ENCODE measurements at regions not wholly inside any gene's neighbourhood (a gene's known extent, or its start where the extent isn't known, plus 50 kb on each side); places are given as distances from the start of the nearest gene placed in this dataset.
"Not testable (repeated sequence)": the region's sequence is repeated elsewhere in the genome, so short reads cannot be mapped to it uniquely, and the experiment has no call there.

DNA sequence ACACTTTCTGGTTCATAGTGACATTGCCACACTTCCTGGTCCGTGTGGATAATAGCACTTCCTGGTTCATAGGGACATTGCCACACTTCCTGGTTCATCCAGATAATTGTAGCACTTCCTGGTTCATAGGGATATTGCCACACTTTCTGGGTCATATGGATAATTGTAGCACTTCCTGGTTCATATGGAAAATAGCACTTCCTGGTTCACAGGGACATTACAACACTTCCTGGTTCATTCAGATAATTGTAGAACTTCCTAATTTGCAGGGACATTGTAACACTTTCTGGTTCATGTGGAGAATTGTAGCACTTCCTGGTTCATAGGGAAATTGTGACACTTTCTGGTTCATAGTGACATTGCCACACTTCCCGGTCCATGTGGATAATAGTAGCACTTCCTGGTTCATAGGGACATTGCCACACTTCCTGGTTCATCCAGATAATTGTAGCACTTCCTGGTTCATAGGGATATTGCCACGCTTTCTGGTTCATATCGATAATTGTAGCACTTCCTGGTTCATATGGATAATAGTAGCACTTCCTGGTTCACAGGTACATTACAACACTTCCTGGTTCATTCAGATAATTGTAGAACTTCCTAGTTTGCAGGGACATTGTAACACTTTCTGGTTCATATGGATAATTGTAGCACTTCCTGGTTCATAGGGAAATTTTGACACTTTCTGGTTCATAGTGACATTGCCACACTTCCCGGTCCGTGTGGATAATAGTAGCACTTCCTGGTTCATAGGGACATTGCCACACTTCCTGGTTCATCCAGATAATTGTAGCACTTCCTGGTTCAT, 60.0 kb upstream of the CD99 start:
- peaks cover 37 to 41% (median 40%) of the 10 kb centered on the region in 3 donors for H3K9me3 Mint-ChIP-seq
- DNase-seq: peak in 29 of 35 experiments; percentile 14 to 78 (median 45)
- H3K27ac ChIP-seq (ENCODE audit: low read length): peak overlapping the region; percentile 86
- peaks cover 62% of the 10 kb centered on the region for H3K36me3 Mint-ChIP-seq
- H3K27me3 Mint-ChIP-seq; ATAC-seq (replicated peaks in 1 of 4); H3K4me1 ChIP-seq (ENCODE audit: control insufficient read depth in 1 of 2, extremely low read depth in 1 of 2, insufficient read depth in 2 of 2, low read length in 2 of 2); POLR2A ChIA-PET; CTCF ChIA-PET; H3K27me3 ChIP-seq (replicated peaks in 1 of 2; ENCODE audit: control insufficient read depth in 2 of 2, extremely low read depth in 1 of 2, insufficient read depth in 2 of 2, low read length in 1 of 2): not testable (repeated sequence)
- peaks cover 0 to 16% of the 10 kb centered on the region in 2 donors for H3K36me3 ChIP-seq (ENCODE audit: control insufficient read depth in 2 of 2, extremely low read depth in 1 of 2, insufficient read depth in 1 of 2, low read length in 1 of 2)
- peak overlapping the region; percentile 98 to 99 for H3K27ac Mint-ChIP-seq
- peak overlapping the region in 1 of 2 donors; percentile 4 for H3K4me3 ChIP-seq (ENCODE audit: control insufficient read depth in 1 of 2, extremely low read depth in 1 of 2, low read length in 1 of 2)
- peak overlapping the region; percentile 69 to 75 (median 69) for H3K4me3 Mint-ChIP-seq
- no CpG with 5 or more reads among the region's 6 CpGs for WGBS (ENCODE audit: insufficient coverage)
- peaks cover 12% of the 10 kb centered on the region for H3K9me3 ChIP-seq
- H3K4me1 Mint-ChIP-seq: peaks cover 38 to 48% (median 47%) of the 10 kb centered on the region in 3 donors

DNA sequence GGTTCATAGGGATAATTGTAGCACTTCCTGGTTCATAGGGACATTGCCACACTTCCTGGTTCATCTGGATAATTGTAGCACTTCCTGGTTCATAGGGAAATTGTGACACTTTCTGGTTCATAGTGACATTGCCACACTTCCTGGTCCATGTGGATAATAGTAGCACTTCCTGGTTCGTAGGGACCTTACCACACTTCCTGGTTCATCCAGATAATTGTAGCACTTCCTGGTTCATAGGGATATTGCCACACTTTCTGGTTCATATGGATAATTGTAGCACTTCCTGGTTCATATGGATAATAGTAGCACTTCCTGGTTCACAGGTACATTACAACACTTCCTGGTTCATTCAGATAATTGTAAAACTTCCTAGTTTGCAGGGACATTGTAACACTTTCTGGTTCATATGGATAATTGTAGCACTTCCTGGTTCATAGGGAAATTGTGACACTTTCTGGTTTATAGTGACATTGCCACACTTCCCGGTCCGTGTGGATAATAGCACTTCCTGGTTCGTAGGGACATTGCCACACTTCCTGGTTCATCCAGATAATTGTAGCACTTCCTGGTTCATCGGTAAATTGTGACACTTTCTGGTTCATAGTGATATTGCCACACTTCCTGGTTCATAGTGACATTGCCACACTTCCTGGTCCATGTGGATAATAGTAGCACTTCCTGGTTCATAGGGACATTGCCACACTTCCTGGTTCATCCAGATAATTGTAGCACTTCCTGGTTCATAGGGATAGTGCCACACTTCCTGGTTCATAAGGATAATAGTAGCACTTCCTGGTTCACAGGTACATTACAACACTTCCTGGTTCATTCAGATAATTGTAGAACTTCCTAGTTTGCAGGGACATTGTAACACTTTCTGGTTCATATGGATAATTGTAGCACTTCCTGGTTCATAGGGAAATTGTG, 60.8 kb upstream of the CD99 start:
- peaks cover 66% of the 10 kb centered on the region for H3K36me3 Mint-ChIP-seq
- peak overlapping the region in 1 of 2 donors; percentile 16 for H3K4me3 ChIP-seq (ENCODE audit: control insufficient read depth in 1 of 2, extremely low read depth in 1 of 2, low read length in 1 of 2)
- POLR2A ChIA-PET: not testable (repeated sequence)

DNA sequence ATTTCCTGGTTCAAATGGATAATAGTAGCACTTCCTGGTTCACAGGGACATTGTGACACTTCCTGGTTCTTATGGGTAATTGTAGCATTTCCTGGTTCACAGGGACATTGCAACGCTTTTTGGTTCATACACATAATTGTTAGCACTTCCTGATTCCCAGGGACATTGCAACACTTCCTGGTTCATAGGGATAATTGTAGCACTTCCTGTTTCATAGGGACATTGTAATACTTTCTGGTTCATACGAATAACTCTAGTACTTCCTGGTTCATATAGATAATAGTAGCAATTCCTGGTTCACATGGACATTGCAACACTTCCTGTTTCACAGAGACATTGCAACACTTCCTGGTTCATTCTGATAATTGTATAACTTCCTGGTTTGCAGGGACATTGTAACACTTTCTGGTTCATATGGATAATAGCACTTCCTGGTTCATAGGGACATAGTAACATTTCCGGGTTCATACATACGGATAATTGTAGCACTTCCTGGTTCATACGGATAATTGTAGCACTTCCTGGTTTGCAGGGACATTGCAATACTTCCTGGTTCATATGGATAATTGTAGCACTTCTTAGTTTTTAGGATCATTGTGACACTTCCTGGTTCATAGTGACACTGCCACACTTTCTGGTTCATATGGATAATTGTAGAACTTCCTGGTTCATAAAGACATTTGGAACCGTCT, 61.6 kb upstream of the CD99 start:
- 79% methylated on average over 5 of the region's 6 CpGs for WGBS (ENCODE audit: insufficient coverage)

More for the DNA sequence above, 60.8 kb upstream of the CD99 start:
- DNase-seq: peak in 34 of 35 experiments; percentile 33 to 83 (median 59)
- Mint-ChIP-seq H3K27ac (peak overlapping the region; percentile 98 to 99), H3K4me1 (peaks cover 38 to 48% (median 47%) of the 10 kb centered on the region in 3 donors), H3K9me3 (peaks cover 37 to 41% (median 40%) of the 10 kb centered on the region in 3 donors), H3K4me3 (peak overlapping the region; percentile 69 to 75 (median 69))
- peak; percentile 48 to 74 (median 54) for ATAC-seq (replicated peaks in 1 of 4)
- 24% methylated on average over 3 of the region's 5 CpGs for WGBS (ENCODE audit: insufficient coverage)
- peaks cover 0 to 18% of the 10 kb centered on the region in 2 donors for H3K36me3 ChIP-seq (ENCODE audit: control insufficient read depth in 2 of 2, extremely low read depth in 1 of 2, insufficient read depth in 1 of 2, low read length in 1 of 2)
- H3K27me3 ChIP-seq (replicated peaks in 1 of 2; ENCODE audit: control insufficient read depth in 2 of 2, extremely low read depth in 1 of 2, insufficient read depth in 2 of 2, low read length in 1 of 2); CTCF ChIA-PET; H3K27me3 Mint-ChIP-seq; H3K4me1 ChIP-seq (ENCODE audit: control insufficient read depth in 1 of 2, extremely low read depth in 1 of 2, insufficient read depth in 2 of 2, low read length in 2 of 2): not testable (repeated sequence)
- peak overlapping the region; percentile 86 for H3K27ac ChIP-seq (ENCODE audit: low read length)
- peaks cover 12% of the 10 kb centered on the region for H3K9me3 ChIP-seq

DNA sequence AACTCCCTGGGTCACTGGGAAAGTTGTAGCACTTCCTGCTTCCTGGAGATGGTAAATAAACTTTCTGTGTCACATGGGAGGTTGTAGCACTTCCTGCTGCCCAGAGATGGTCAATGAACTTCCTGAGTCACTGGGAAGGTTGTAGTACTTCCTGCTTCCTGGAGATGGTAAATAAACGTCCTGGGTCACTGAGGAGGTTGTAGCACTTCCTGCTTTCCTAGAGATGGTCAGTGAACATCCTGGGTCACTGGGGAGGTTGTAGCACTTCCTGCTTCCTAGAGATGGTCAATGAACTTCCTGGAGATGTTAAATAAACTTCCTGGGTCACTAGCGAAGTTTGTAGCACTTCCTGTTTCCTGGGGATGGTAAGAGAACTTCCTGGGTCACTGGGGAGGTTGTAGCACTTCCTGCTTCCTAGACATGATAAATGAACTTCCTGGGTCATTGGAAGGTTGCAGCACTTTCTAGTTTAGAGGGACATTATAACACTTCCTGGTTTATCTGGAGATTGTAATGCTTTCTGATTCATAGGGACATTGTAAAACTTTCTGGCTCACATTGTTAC, 62.3 kb upstream of the CD99 start:
- peak overlapping the region; percentile 69 to 75 (median 69) for H3K4me3 Mint-ChIP-seq
- peaks cover 38 to 48% (median 47%) of the 10 kb centered on the region in 3 donors for H3K4me1 Mint-ChIP-seq
- peak overlapping the region; percentile 98 to 99 for H3K27ac Mint-ChIP-seq
- H3K27me3 Mint-ChIP-seq: no peaks in the 10 kb centered on the region
- Histone ChIP-seq H3K27me3 (replicated peaks in 1 of 2; ENCODE audit: control insufficient read depth in 2 of 2, extremely low read depth in 1 of 2, insufficient read depth in 2 of 2, low read length in 1 of 2) (no peaks in the 10 kb centered on the region), H3K9me3 (peaks cover 12% of the 10 kb centered on the region), H3K36me3 (ENCODE audit: control insufficient read depth in 2 of 2, extremely low read depth in 1 of 2, insufficient read depth in 1 of 2, low read length in 1 of 2) (peaks cover 0 to 21% of the 10 kb centered on the region in 2 donors), H3K27ac (ENCODE audit: low read length) (peak overlapping the region; percentile 86), H3K4me1 (ENCODE audit: control insufficient read depth in 1 of 2, extremely low read depth in 1 of 2, insufficient read depth in 2 of 2, low read length in 2 of 2) (peaks cover 5 to 9% of the 10 kb centered on the region in 2 experiments), H3K4me3 (ENCODE audit: control insufficient read depth in 1 of 2, extremely low read depth in 1 of 2, low read length in 1 of 2) (peak overlapping the region in 1 of 2 donors; percentile 6)
- CTCF ChIA-PET: no interaction called here
- peaks cover 72% of the 10 kb centered on the region for H3K36me3 Mint-ChIP-seq
- POLR2A ChIA-PET: no interaction called here
- H3K9me3 Mint-ChIP-seq: peaks cover 37 to 41% (median 40%) of the 10 kb centered on the region in 3 donors
- ATAC-seq (replicated peaks in 1 of 4) (peak in 3 of 4 experiments; percentile 40 to 54 (median 43)), DNase-seq (peak in 12 of 35 experiments; percentile 5 to 59 (median 24))
- WGBS (ENCODE audit: insufficient coverage): 26% methylated on average over 2 of the region's 2 CpGs

More for the DNA sequence above, 61.6 kb upstream of the CD99 start:
- ChIA-PET POLR2A (no interaction called here), CTCF (no interaction called here)
- peak overlapping the region; percentile 69 to 75 (median 69) for H3K4me3 Mint-ChIP-seq
- peak overlapping the region; percentile 98 to 99 for H3K27ac Mint-ChIP-seq
- ATAC-seq (replicated peaks in 1 of 4) (peak; percentile 41 to 54 (median 46)), DNase-seq (peak in 14 of 35 experiments; percentile 7 to 69 (median 15))
- H3K9me3 Mint-ChIP-seq: peaks cover 37 to 41% (median 40%) of the 10 kb centered on the region in 3 donors
- Histone ChIP-seq H3K4me1 (ENCODE audit: control insufficient read depth in 1 of 2, extremely low read depth in 1 of 2, insufficient read depth in 2 of 2, low read length in 2 of 2) (peaks cover 5 to 9% of the 10 kb centered on the region in 2 experiments), H3K9me3 (peaks cover 12% of the 10 kb centered on the region), H3K4me3 (ENCODE audit: control insufficient read depth in 1 of 2, extremely low read depth in 1 of 2, low read length in 1 of 2) (peak overlapping the region; percentile 6 to 16), H3K27ac (ENCODE audit: low read length) (peak overlapping the region; percentile 86), H3K27me3 (replicated peaks in 1 of 2; ENCODE audit: control insufficient read depth in 2 of 2, extremely low read depth in 1 of 2, insufficient read depth in 2 of 2, low read length in 1 of 2) (no peaks in the 10 kb centered on the region), H3K36me3 (ENCODE audit: control insufficient read depth in 2 of 2, extremely low read depth in 1 of 2, insufficient read depth in 1 of 2, low read length in 1 of 2) (peaks cover 0 to 18% of the 10 kb centered on the region in 2 donors)
- H3K36me3 Mint-ChIP-seq: peaks cover 69% of the 10 kb centered on the region
- no peaks in the 10 kb centered on the region for H3K27me3 Mint-ChIP-seq
- peaks cover 38 to 48% (median 47%) of the 10 kb centered on the region in 3 donors for H3K4me1 Mint-ChIP-seq

DNA sequence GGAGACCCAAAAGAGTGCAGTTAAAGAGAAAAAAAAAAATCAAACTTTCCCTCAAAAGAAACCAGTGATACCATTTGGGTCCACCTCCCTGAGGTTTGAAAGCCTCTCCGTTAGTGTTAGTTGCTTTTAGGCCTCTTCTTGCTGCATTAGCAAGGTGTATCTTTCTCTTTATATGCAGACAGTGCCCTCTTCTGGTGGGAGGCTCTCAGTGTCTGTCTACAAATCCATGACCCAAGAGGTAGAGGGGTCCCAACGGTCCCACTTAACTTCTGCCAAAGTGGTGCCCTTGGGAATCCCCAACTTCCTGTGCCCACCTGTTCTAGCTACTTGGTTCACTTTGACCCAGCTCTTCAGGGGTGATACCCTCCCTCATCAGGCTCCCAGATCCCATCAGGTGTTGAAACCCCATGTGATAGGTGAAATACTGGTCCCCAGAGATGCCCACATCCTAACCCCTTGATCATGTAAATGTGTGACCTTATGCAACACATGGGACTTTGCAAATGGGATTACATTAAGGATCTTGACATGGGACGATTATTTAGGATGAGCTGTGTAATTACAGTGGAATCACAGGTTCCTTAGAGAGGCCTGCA, 63.7 kb upstream of the CD99 start:
- 75% methylated on average over 2 of the region's 3 CpGs for WGBS (ENCODE audit: insufficient coverage)
- DNase-seq (peak in 21 of 35 experiments; percentile 9 to 64 (median 32)), ATAC-seq (replicated peaks in 1 of 4) (no peak)
- H3K27me3 ChIP-seq (replicated peaks in 1 of 2; ENCODE audit: control insufficient read depth in 2 of 2, extremely low read depth in 1 of 2, insufficient read depth in 2 of 2, low read length in 1 of 2): no peaks in the 10 kb centered on the region
- peaks cover 0 to 32% of the 10 kb centered on the region in 2 donors for H3K36me3 ChIP-seq (ENCODE audit: control insufficient read depth in 2 of 2, extremely low read depth in 1 of 2, insufficient read depth in 1 of 2, low read length in 1 of 2)
- H3K27ac ChIP-seq (ENCODE audit: low read length): no peak overlapping the region
- Mint-ChIP-seq H3K4me3 (peak overlapping the region in 1 of 3 donors; percentile 69), H3K27me3 (no peaks in the 10 kb centered on the region), H3K27ac (peak overlapping the region; percentile 34 to 55), H3K9me3 (peaks cover 32 to 37% (median 35%) of the 10 kb centered on the region in 3 donors), H3K4me1 (peaks cover 32 to 48% (median 44%) of the 10 kb centered on the region in 3 donors), H3K36me3 (peaks cover 80% of the 10 kb centered on the region)
- ChIA-PET CTCF (no interaction called here), POLR2A (no interaction called here)
- peaks cover 12% of the 10 kb centered on the region for H3K9me3 ChIP-seq
- H3K4me3 ChIP-seq (ENCODE audit: control insufficient read depth in 1 of 2, extremely low read depth in 1 of 2, low read length in 1 of 2): no peak overlapping the region
- peaks cover 5 to 9% of the 10 kb centered on the region in 2 experiments for H3K4me1 ChIP-seq (ENCODE audit: control insufficient read depth in 1 of 2, extremely low read depth in 1 of 2, insufficient read depth in 2 of 2, low read length in 2 of 2)

All from T-cell (primary cell).